IMR-90 (cell line): ENCODE measurements at regions not wholly inside any gene's neighbourhood (a gene's known extent, or its start where the extent isn't known, plus 50 kb on each side); places are given as distances from the start of the nearest gene placed in this dataset.

Experiments used
- ATAC-seq: fragments of 200-7000 bp; cut with Tn5 transposase; 2 replicates; pipeline ENCODE4 v1.9.1; 2020; ENCODE audit warnings: low read depth, mild to moderate bottlenecking, moderate library complexity
- BruUV-seq: library from RNA; stranded (reverse); fragments of 400-500 nt; replicated peaks from 2 replicates; lab custom pipeline; 2021; lab: Mats Ljungman, UMichigan
- CTCF ChIA-PET: fragments of 300-600 bp; formaldehyde crosslinking; extraction: SDS; loops from one replicate; lab custom pipeline; 2021; ENCODE audit warnings: antibody characterized with exemption; lab: Yijun Ruan, JAX
- POLR2A ChIA-PET: fragments of 300-600 bp; sonication (Branson Sonifier 250); formaldehyde crosslinking; loops from one replicate; lab custom pipeline; 2022; ENCODE audit warnings: antibody characterized with exemption; ENCODE audit not compliant: unreplicated experiment; lab: Charles Lee
- DNase-seq: peaks from one replicate; pipeline ENCODE4 v3.0.0; 2013
- H2AFZ ChIP-seq: replicated peaks from 2 replicates; pipeline ENCODE3; 2013; ENCODE audit warnings: low read length, mild to moderate bottlenecking; ENCODE audit not compliant: poor library complexity
- H2AK5ac ChIP-seq: 2 replicates; pipeline ENCODE4 v1.6.1; 2013; ENCODE audit warnings: low read depth, low read length, inconsistent platforms
- H2AK9ac ChIP-seq: replicated peaks from 2 replicates; pipeline ENCODE3; 2013; ENCODE audit warnings: mild to moderate bottlenecking, low read depth, low read length, moderate library complexity; ENCODE audit not compliant: poor library complexity
- H2BK120ac ChIP-seq: 2 replicates; pipeline ENCODE4 v1.6.1; 2013; ENCODE audit warnings: low read depth, low read length, inconsistent platforms
- H2BK15ac ChIP-seq: 3 replicates; pipeline ENCODE4 v1.6.1; 2013; ENCODE audit warnings: low read depth, low read length, inconsistent platforms
- H2BK20ac ChIP-seq: 2 replicates; pipeline ENCODE4 v1.6.1; 2013; ENCODE audit warnings: low read depth, mild to moderate bottlenecking, inconsistent platforms, low read length, moderate library complexity
- H2BK5ac ChIP-seq: 2 replicates; pipeline ENCODE4 v1.6.1; 2013; ENCODE audit warnings: mild to moderate bottlenecking, low read depth, low read length, inconsistent platforms; ENCODE audit not compliant: poor library complexity, severe bottlenecking
- H3K14ac ChIP-seq: replicated peaks from 2 replicates; pipeline ENCODE4 v1.6.1; 2013; ENCODE audit warnings: low read depth, low read length, inconsistent platforms
- H3K18ac ChIP-seq: 2 replicates; pipeline ENCODE4 v1.6.1; 2013; ENCODE audit warnings: low read depth, low read length, control low read depth
- H3K23ac ChIP-seq: 2 replicates; pipeline ENCODE4 v1.6.1; 2013; ENCODE audit warnings: low read depth, low read length, inconsistent platforms
- H3K27ac ChIP-seq: 2 replicates; pipeline ENCODE4 v1.5.1; 2013; ENCODE audit warnings: mild to moderate bottlenecking, control low read depth, low read length; ENCODE audit not compliant: insufficient read depth
- H3K27me3 ChIP-seq: 2 replicates; pipeline ENCODE4 v1.6.1; 2013; ENCODE audit warnings: low read length; ENCODE audit not compliant: control insufficient read depth, insufficient read depth
- H3K36me3 ChIP-seq: 2 replicates; pipeline ENCODE4 v1.6.1; 2013; ENCODE audit warnings: low read length, mixed read lengths; ENCODE audit not compliant: control insufficient read depth, insufficient read depth
- H3K4ac ChIP-seq: 2 replicates; pipeline ENCODE4 v1.6.1; 2013; ENCODE audit warnings: low read depth, low read length, inconsistent platforms
- H3K4me1 ChIP-seq: 2 replicates; pipeline ENCODE4 v1.6.1; 2013; ENCODE audit warnings: low read length, mixed read lengths; ENCODE audit not compliant: control insufficient read depth, insufficient read depth
- H3K4me2 ChIP-seq: 2 replicates; pipeline ENCODE4 v1.6.1; 2013; ENCODE audit warnings: low read depth, mild to moderate bottlenecking, control low read depth, low read length, moderate library complexity
- H3K4me3 ChIP-seq: 2 replicates; pipeline ENCODE4 v1.5.1; 2013; ENCODE audit warnings: low read depth, mild to moderate bottlenecking, control low read depth, low read length, moderate library complexity; ENCODE audit not compliant: insufficient read depth
- H3K56ac ChIP-seq: 2 replicates; pipeline ENCODE4 v1.6.1; 2013; ENCODE audit warnings: low read length, inconsistent platforms; ENCODE audit not compliant: insufficient read depth; ENCODE audit errors: extremely low read depth
- H3K79me1 ChIP-seq, 2 experiments: 2 replicates each; pipeline ENCODE4 v1.6.1; 2013; ENCODE audit warnings: low read length in 2 of 2, inconsistent platforms in 1 of 2, low read depth in 1 of 2
- H3K9ac ChIP-seq: 2 replicates; pipeline ENCODE4 v1.6.1; 2013; ENCODE audit warnings: low read depth, low read length, control low read depth
- H3K9me1 ChIP-seq: 2 replicates; pipeline ENCODE4 v1.6.1; 2013; ENCODE audit warnings: low read length, inconsistent platforms; ENCODE audit not compliant: insufficient read depth
- H3K9me3 ChIP-seq: 2 replicates; pipeline ENCODE4 v1.6.1; 2013; ENCODE audit warnings: low read length; ENCODE audit not compliant: control insufficient read depth, insufficient read depth
- H4K20me1 ChIP-seq: 2 replicates; pipeline ENCODE4 v1.6.1; 2013; ENCODE audit warnings: low read length, inconsistent platforms; ENCODE audit not compliant: insufficient read depth
- H4K5ac ChIP-seq: 2 replicates; pipeline ENCODE4 v1.6.1; 2013; ENCODE audit warnings: mild to moderate bottlenecking, low read depth, low read length, control low read depth
- H4K8ac ChIP-seq, 2 experiments: 2 replicates each; pipeline ENCODE4 v1.6.1; 2013; ENCODE audit warnings: low read depth in 2 of 2, low read length in 2 of 2, control low read depth in 1 of 2, inconsistent platforms in 1 of 2
- H4K91ac ChIP-seq: 2 replicates; pipeline ENCODE4 v1.6.1; 2013; ENCODE audit warnings: low read depth, low read length, inconsistent platforms; ENCODE audit not compliant: insufficient read depth
- BHLHE40 ChIP-seq: fragments of 150-350 bp; IDR thresholded peaks from 2 replicates; pipeline ENCODE4 v1.6.1; 2016; ENCODE audit warnings: mild to moderate bottlenecking, low read depth, low read length
- CEBPB ChIP-seq: IDR thresholded peaks from 2 replicates; pipeline ENCODE4 v1.6.1; 2012; ENCODE audit warnings: low read depth, low read length, improper control_type of control experiment
- CHD1 ChIP-seq: IDR thresholded peaks from 2 replicates; pipeline ENCODE4 v1.6.1; 2012; ENCODE audit warnings: low read depth, low read length, improper control_type of control experiment
- CTCF ChIP-seq: conservative IDR thresholded peaks from 2 replicates; pipeline ENCODE4 v1.5.1; 2012; ENCODE audit warnings: mild to moderate bottlenecking, low read depth, low read length, improper control_type of control experiment
- FOS ChIP-seq: fragments of 150-350 bp; IDR thresholded peaks from 2 replicates; pipeline ENCODE4 v1.6.1; 2016; ENCODE audit warnings: low read depth, low read length
- MAFK ChIP-seq: IDR thresholded peaks from 2 replicates; pipeline ENCODE4 v1.6.1; 2012; ENCODE audit warnings: low read depth, low read length, improper control_type of control experiment
- MAZ ChIP-seq: IDR thresholded peaks from 2 replicates; pipeline ENCODE4 v1.6.1; 2012; ENCODE audit warnings: low read depth, mild to moderate bottlenecking, low read length, improper control_type of control experiment, moderate library complexity, borderline replicate concordance
- MXI1 ChIP-seq: IDR thresholded peaks from 2 replicates; pipeline ENCODE4 v1.6.1; 2012; ENCODE audit warnings: low read depth, mild to moderate bottlenecking, low read length, moderate library complexity, borderline replicate concordance
- NFE2L2 ChIP-seq: fragments of 150-350 bp; IDR thresholded peaks from 2 replicates; pipeline ENCODE4 v1.6.1; 2016; ENCODE audit warnings: low read depth, mild to moderate bottlenecking, low read length
- RAD21 ChIP-seq: IDR thresholded peaks from 2 replicates; pipeline ENCODE4 v1.6.1; 2012; ENCODE audit warnings: low read length, improper control_type of control experiment
- RCOR1 ChIP-seq: IDR thresholded peaks from 2 replicates; pipeline ENCODE4 v1.6.1; 2012; ENCODE audit warnings: mild to moderate bottlenecking, low read length, improper control_type of control experiment; ENCODE audit not compliant: insufficient replicate concordance
- RFX5 ChIP-seq: IDR thresholded peaks from 2 replicates; pipeline ENCODE4 v1.8.0; 2012; ENCODE audit warnings: low read depth, mild to moderate bottlenecking, low read length, moderate library complexity
- SMC3 ChIP-seq: fragments of 150-350 bp; IDR thresholded peaks from 2 replicates; pipeline ENCODE4 v1.6.1; 2016; ENCODE audit warnings: low read depth, mild to moderate bottlenecking, antibody characterized with exemption, low read length, moderate library complexity
- USF2 ChIP-seq: fragments of 150-350 bp; IDR thresholded peaks from 2 replicates; pipeline ENCODE4 v1.6.1; 2017; ENCODE audit warnings: mild to moderate bottlenecking, antibody characterized with exemption, low read length, low read depth
- WGBS, 2 experiments: methylation state at CpG; one replicate each; pipeline versions ENCODE4 v1.1.5 to v1.1.7; 2013; ENCODE audit warnings: missing lambda C conversion rate in 2 of 2; ENCODE audit not compliant: insufficient read length in 1 of 2; ENCODE audit errors: extremely low coverage in 2 of 2; 5-methylcytosine and 5-hydroxymethylcytosine counted together
- dilution Hi-C: fragments of 300-500 bp; cut with HindIII; formaldehyde crosslinking; loops from one replicate; pipeline ENCODE4 v1.14.3; 2018; ENCODE audit warnings: low sequenced_read_pairs; ENCODE audit not compliant: unreplicated experiment
- in situ Hi-C: fragments of 300-500 bp; cut with MboI; formaldehyde crosslinking; loops from 3 replicates; pipeline ENCODE4 v1.14.3; 2019; ENCODE audit warnings: low sequenced_read_pairs, inconsistent platforms, mixed read lengths
- intact Hi-C: fragments of 100-400 bp; cut with micrococcal nuclease; formaldehyde crosslinking; loops from 2 replicates; pipeline ENCODE4 v1.10.0; 2022

DNA sequence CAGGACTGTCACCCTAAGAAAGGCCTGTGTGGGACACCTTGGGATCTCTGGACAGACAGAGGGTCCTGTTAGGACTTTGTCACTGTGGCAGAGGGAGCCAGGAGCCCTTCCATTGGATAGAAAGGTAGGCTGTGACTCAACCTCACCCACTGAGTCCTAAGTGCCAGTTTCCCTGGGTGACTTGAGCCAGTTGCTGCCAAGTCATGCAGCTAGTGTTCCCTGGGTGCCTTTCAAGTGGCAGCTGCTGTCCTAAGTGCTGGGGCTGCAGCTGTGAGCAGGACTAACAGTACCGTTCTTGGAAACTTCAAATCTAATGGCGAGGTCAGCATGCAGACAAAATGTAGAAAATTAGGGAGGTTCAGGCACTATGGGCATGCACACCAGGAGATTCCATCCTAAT, 393.7 kb downstream of the TMEM135 start:
- no TSS peak for BruUV-seq
- TF ChIP-seq MXI1 (no peak), CEBPB (no peak), MAFK (no peak), SMC3 (no peak), RCOR1 (no peak), RAD21 (no peak), RFX5 (no peak), CHD1 (no peak), CTCF (no peak), USF2 (no peak), BHLHE40 (no peak), NFE2L2 (no peak), MAZ (no peak), FOS (no peak)
- ATAC-seq, result no peak
- CTCF ChIA-PET, result no interaction called here
- Histone ChIP-seq H3K27me3 (no peaks in the 10 kb centered on the region), H3K4me2 (no peak overlapping the region), H4K91ac (peak overlapping the region; percentile 95), H3K9ac (0 out of 2 replicates have a peak overlapping the region, but pooled peaks have one; percentile 29), H3K9me1 (peaks cover 17% of the 10 kb centered on the region; the same call in 1 of the 2 replicates), H3K56ac (peak overlapping the region; percentile 60; the same call in 1 of the 2 replicates), H4K20me1 (no peaks in the 10 kb centered on the region), H3K23ac (peak overlapping the region; percentile 57), H3K4ac (peak overlapping the region; percentile 86), H2BK5ac (peak overlapping the region; percentile 73), H2BK20ac (peak overlapping the region; percentile 77), H2AFZ (no peak overlapping the region), H2BK120ac (peak overlapping the region; percentile 85), H3K4me3 (no peak overlapping the region), H4K8ac (peak overlapping the region; percentile 69 to 83; a peak in 3 of 4 replicates), H3K14ac (peak overlapping the region; percentile 58), H3K27ac (peak overlapping the region; percentile 33; the same call in 1 of the 2 replicates), H2AK5ac (peak overlapping the region; percentile 92), H4K5ac (peak overlapping the region; percentile 92), H2BK15ac (peak overlapping the region; percentile 89; the same call in 2 of the 3 replicates), H3K36me3 (no peaks in the 10 kb centered on the region), H3K9me3 (no peaks in the 10 kb centered on the region), H2AK9ac (peak overlapping the region; percentile 15), H3K4me1 (peaks cover 18% of the 10 kb centered on the region; the same call in 1 of the 2 replicates), H3K18ac (peak overlapping the region; percentile 98), H3K79me1 (no peaks in the 10 kb centered on the region)
- in situ Hi-C loops, result no loop called here
- dilution Hi-C loops, result no loop called here
- POLR2A ChIA-PET, result no interaction called here
- WGBS, 2 experiments, result 100% methylated on average over 1 of the region's 2 CpGs; no CpG with 5 or more reads in 1 of the 2 experiments
- intact Hi-C loops, result no loop called here
- no peak for DNase-seq
